SK-N-SH (cell line): ENCODE measurements at regions not wholly inside any gene's neighbourhood (a gene's known extent, or its start where the extent isn't known, plus 50 kb on each side); places are given as distances from the start of the nearest gene placed in this dataset.

Experiments
- CTCF ChIA-PET: fragments of 300-600, 350-600 bp; formaldehyde crosslinking; extraction: SDS; loops from one replicate; lab custom pipeline; 2021; lab: Yijun Ruan, JAX
- POLR2A ChIA-PET: fragments of 350-600 bp; sonication (Branson Sonifier 250); formaldehyde crosslinking; extraction: SDS; loops from one replicate; lab custom pipeline; 2020; ENCODE audit warnings: antibody characterized with exemption, inconsistent platforms; lab: Yijun Ruan, JAX
- DNase-seq: peaks from one replicate; pipeline ENCODE4 v3.0.0; 2012
- H2AFZ ChIP-seq: fragments of 200-600 bp; sonication (generic); 2 replicates; pipeline ENCODE4 v1.8.1; 2016; ENCODE audit warnings: antibody characterized with exemption, mild to moderate bottlenecking, low read depth
- H3F3A ChIP-seq: fragments of 200-600 bp; sonication (generic); replicated peaks from 2 replicates; pipeline ENCODE3; 2016; ENCODE audit warnings: antibody characterized with exemption, mild to moderate bottlenecking; ENCODE audit not compliant: insufficient read depth
- H3K27ac ChIP-seq, 2 experiments: fragments of 200-500 bp in 1 of 2; fragments of 200-600 bp in 1 of 2; sonication (Bioruptor generic) in 1 of 2; sonication (generic), shearing (Covaris generic) in 1 of 2; 2 replicates each; pipeline versions ENCODE4 v1.5.1 to v1.6.1; 2014 to 2016; ENCODE audit warnings: low read depth in 2 of 2, inconsistent platforms in 1 of 2, low read length in 1 of 2, mild to moderate bottlenecking in 1 of 2, mixed read lengths in 1 of 2
- H3K27me3 ChIP-seq: fragments of 200-600 bp; sonication (generic), shearing (Covaris generic); 2 replicates; pipeline ENCODE4 v1.6.1; 2016; ENCODE audit warnings: mixed run types; ENCODE audit not compliant: insufficient read depth
- H3K36me3 ChIP-seq, 2 experiments: fragments of 200-500 bp in 1 of 2; fragments of 200-600 bp in 1 of 2; sonication (Bioruptor generic) in 1 of 2; sonication (generic) in 1 of 2; replicated peaks in 1 of 2; 2 replicates each; pipeline versions ENCODE3 to v1.5.1; 2014 to 2016; ENCODE audit warnings: low read length in 1 of 2, mild to moderate bottlenecking in 1 of 2; ENCODE audit not compliant: insufficient read depth in 2 of 2, control insufficient read depth in 1 of 2
- H3K4me1 ChIP-seq, 2 experiments: fragments of 200-500 bp in 1 of 2; fragments of 200-600 bp in 1 of 2; sonication (Bioruptor generic) in 1 of 2; sonication (generic), shearing (Covaris generic) in 1 of 2; 2 replicates each; pipeline versions ENCODE4 v1.5.1 to v1.6.1; 2014 to 2016; ENCODE audit warnings: low read depth in 1 of 2, low read length in 1 of 2, mixed run types in 1 of 2; ENCODE audit not compliant: insufficient read depth in 2 of 2, control insufficient read depth in 1 of 2
- H3K4me2 ChIP-seq: fragments of 200-600 bp; sonication (generic), shearing (Covaris generic); 2 replicates; pipeline ENCODE4 v1.6.1; 2017; ENCODE audit warnings: mixed run types
- H3K4me3 ChIP-seq, 2 experiments: fragments of 200-500 bp in 1 of 2; fragments of 200-600 bp in 1 of 2; sonication (Bioruptor generic) in 1 of 2; sonication (generic), shearing (Covaris generic) in 1 of 2; 2 replicates each; pipeline versions ENCODE4 v1.5.1 to v1.8.1; 2014 to 2016; ENCODE audit warnings: low read depth in 2 of 2, inconsistent platforms in 1 of 2, low read length in 1 of 2, mild to moderate bottlenecking in 1 of 2, mixed read lengths in 1 of 2, moderate library complexity in 1 of 2
- H3K79me2 ChIP-seq: fragments of 200-600 bp; sonication (generic); 2 replicates; pipeline ENCODE4 v1.8.1; 2017; ENCODE audit warnings: mild to moderate bottlenecking; ENCODE audit not compliant: insufficient read depth
- H3K9ac ChIP-seq: fragments of 200-600 bp; sonication (generic); 2 replicates; pipeline ENCODE4 v1.6.1; 2017; ENCODE audit warnings: mixed run types
- H3K9me2 ChIP-seq: fragments of 200-600 bp; sonication (generic); 2 replicates; pipeline ENCODE4 v1.6.1; 2017; ENCODE audit warnings: mixed run types
- H3K9me3 ChIP-seq: fragments of 200-600 bp; sonication (generic); 2 replicates; pipeline ENCODE4 v1.6.1; 2017; ENCODE audit warnings: mixed run types, mild to moderate bottlenecking, moderate library complexity
- H4K20me1 ChIP-seq: fragments of 200-600 bp; sonication (generic); 2 replicates; pipeline ENCODE4 v1.6.1; 2017; ENCODE audit warnings: mild to moderate bottlenecking, mixed run types; ENCODE audit not compliant: insufficient read depth
- ELF1 ChIP-seq: IDR thresholded peaks from 2 replicates; pipeline ENCODE4 v1.4.0; 2012
- EZH2phosphoT487 ChIP-seq: fragments of 200-600 bp; sonication (generic); IDR thresholded peaks from 2 replicates; pipeline ENCODE4 v1.6.1; 2017; ENCODE audit warnings: low read depth, mixed run types, mild to moderate bottlenecking, antibody characterized with exemption, moderate library complexity, borderline replicate concordance
- FOSL2 ChIP-seq: IDR thresholded peaks from 2 replicates; pipeline ENCODE4 v1.4.0; 2012; ENCODE audit warnings: low read depth, mild to moderate bottlenecking, moderate library complexity, borderline replicate concordance
- FOXM1 ChIP-seq: IDR thresholded peaks from 2 replicates; pipeline ENCODE4 v1.4.0; 2012; ENCODE audit warnings: low read depth, mild to moderate bottlenecking
- GATA2 ChIP-seq: sonication (generic); formaldehyde crosslinking; IDR thresholded peaks from 2 replicates; pipeline ENCODE4 v1.5.0; 2020; ENCODE audit warnings: mild to moderate bottlenecking, missing genetic modification reagents
- JUND ChIP-seq: IDR thresholded peaks from 2 replicates; pipeline ENCODE4 v1.4.0; 2012
- MEF2A ChIP-seq: IDR thresholded peaks from 2 replicates; pipeline ENCODE4 v1.4.0; 2012; ENCODE audit warnings: low read depth, borderline replicate concordance
- MXI1 ChIP-seq: IDR thresholded peaks from 2 replicates; pipeline ENCODE4 v1.6.1; 2012; ENCODE audit warnings: mild to moderate bottlenecking, low read depth, low read length, improper control_type of control experiment
- NRF1 ChIP-seq: IDR thresholded peaks from 2 replicates; pipeline ENCODE4 v1.6.1; 2012; ENCODE audit warnings: low read depth, mild to moderate bottlenecking, low read length
- RAD21 ChIP-seq: IDR thresholded peaks from 2 replicates; pipeline ENCODE4 v1.6.1; 2012; ENCODE audit warnings: mild to moderate bottlenecking, low read length
- RFX5 ChIP-seq: IDR thresholded peaks from 2 replicates; pipeline ENCODE4 v1.6.1; 2012; ENCODE audit warnings: mild to moderate bottlenecking, improper control_type of control experiment, low read length
- RXRA ChIP-seq: IDR thresholded peaks from 2 replicates; pipeline ENCODE4 v1.4.0; 2012; ENCODE audit warnings: low read depth, mild to moderate bottlenecking, borderline replicate concordance
- SIN3A ChIP-seq: IDR thresholded peaks from 2 replicates; pipeline ENCODE4 v1.6.1; 2012; ENCODE audit warnings: low read depth, mild to moderate bottlenecking, low read length, moderate library complexity, borderline replicate concordance
- SMC3 ChIP-seq: IDR thresholded peaks from 2 replicates; pipeline ENCODE4 v1.6.1; 2012; ENCODE audit warnings: low read depth, low read length, improper control_type of control experiment
- TCF12 ChIP-seq: IDR thresholded peaks from 2 replicates; pipeline ENCODE4 v1.4.0; 2012
- TEAD4 ChIP-seq: IDR thresholded peaks from 2 replicates; pipeline ENCODE4 v1.4.0; 2012; ENCODE audit warnings: mild to moderate bottlenecking, borderline replicate concordance; ENCODE audit not compliant: insufficient read depth
- WGBS: methylation state at CpG from one replicate; pipeline ENCODE4 v1.1.6; 2017; ENCODE audit warnings: low lambda C conversion rate; 5-methylcytosine and 5-hydroxymethylcytosine counted together
- TF ChIP-seq, protein P1 (sequence below): fragments of 150-350 bp; IDR thresholded peaks from 2 replicates; pipeline ENCODE4 v1.6.1; 2016; ENCODE audit warnings: mild to moderate bottlenecking, low read depth, low read length
- TF ChIP-seq, protein P2 (sequence below): IDR thresholded peaks from 2 replicates; pipeline ENCODE4 v1.6.1; 2012; ENCODE audit warnings: mild to moderate bottlenecking, low read depth, low read length, moderate library complexity
- TF ChIP-seq, protein P3 (sequence below): IDR thresholded peaks from 2 replicates; pipeline ENCODE4 v1.4.0; 2012; ENCODE audit warnings: low read depth
- TF ChIP-seq, protein P4 (sequence below): IDR thresholded peaks from 2 replicates; pipeline ENCODE4 v1.4.0; 2012; ENCODE audit warnings: low read depth, borderline replicate concordance

DNA sequence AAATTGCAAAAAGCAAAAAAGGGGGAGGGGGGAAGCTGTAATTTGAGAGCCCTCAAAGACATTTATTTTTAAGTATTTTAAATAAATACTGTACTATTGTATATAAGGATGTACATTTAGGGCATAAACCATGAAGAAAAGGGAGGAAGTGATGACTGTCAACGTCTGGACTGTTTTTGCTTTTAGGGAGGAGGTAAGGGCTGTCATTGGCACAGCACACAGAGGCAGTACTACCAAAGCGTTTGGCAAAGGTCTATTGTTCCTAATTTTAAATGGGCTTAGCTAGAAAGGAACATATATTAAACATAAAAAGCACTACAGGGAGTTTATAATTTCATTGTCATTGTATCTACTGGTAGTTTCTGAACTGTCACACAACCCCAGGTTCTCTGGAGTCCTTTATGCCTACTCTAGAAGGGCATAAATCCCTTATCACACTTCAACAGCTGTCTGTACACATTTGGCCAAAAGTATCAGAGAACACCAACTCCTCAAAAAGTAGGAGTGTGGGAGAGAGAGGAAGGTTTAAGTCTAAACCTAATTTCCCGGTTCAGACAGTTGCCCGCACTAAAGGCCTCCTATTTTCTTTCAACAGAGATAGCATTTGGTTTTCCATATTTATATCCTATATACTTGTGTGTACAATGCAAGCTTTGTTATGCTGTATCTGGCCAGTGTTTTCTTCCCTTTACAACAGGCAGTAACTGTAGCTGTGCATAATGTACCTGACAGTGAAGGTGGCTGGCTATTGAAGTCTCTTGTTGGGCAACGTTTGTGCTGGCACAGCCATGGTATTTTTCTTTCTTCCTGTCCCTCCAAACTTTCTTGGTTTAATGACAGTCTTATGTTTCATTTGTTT, 406.2 kb downstream of the KLF5 start:
- no peaks in the 10 kb centered on the region for H3K9me2 ChIP-seq
- peak overlapping the region; percentile 68; the same call in 1 of the 2 replicates for H2AFZ ChIP-seq
- TF ChIP-seq, protein P1, sequence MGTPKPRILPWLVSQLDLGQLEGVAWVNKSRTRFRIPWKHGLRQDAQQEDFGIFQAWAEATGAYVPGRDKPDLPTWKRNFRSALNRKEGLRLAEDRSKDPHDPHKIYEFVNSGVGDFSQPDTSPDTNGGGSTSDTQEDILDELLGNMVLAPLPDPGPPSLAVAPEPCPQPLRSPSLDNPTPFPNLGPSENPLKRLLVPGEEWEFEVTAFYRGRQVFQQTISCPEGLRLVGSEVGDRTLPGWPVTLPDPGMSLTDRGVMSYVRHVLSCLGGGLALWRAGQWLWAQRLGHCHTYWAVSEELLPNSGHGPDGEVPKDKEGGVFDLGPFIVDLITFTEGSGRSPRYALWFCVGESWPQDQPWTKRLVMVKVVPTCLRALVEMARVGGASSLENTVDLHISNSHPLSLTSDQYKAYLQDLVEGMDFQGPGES, result no peak
- TF ChIP-seq RAD21 (no peak), MEF2A (no peak), FOSL2 (no peak), NRF1 (no peak), ELF1 (no peak), RFX5 (no peak), FOXM1 (no peak), TEAD4 (no peak), GATA2 (CRISPR knock-in tag) (no peak), TCF12 (no peak), EZH2phosphoT487 (no peak), SIN3A (no peak), RXRA (no peak), MXI1 (no peak), SMC3 (no peak), JUND (no peak)
- TF ChIP-seq, protein P2, sequence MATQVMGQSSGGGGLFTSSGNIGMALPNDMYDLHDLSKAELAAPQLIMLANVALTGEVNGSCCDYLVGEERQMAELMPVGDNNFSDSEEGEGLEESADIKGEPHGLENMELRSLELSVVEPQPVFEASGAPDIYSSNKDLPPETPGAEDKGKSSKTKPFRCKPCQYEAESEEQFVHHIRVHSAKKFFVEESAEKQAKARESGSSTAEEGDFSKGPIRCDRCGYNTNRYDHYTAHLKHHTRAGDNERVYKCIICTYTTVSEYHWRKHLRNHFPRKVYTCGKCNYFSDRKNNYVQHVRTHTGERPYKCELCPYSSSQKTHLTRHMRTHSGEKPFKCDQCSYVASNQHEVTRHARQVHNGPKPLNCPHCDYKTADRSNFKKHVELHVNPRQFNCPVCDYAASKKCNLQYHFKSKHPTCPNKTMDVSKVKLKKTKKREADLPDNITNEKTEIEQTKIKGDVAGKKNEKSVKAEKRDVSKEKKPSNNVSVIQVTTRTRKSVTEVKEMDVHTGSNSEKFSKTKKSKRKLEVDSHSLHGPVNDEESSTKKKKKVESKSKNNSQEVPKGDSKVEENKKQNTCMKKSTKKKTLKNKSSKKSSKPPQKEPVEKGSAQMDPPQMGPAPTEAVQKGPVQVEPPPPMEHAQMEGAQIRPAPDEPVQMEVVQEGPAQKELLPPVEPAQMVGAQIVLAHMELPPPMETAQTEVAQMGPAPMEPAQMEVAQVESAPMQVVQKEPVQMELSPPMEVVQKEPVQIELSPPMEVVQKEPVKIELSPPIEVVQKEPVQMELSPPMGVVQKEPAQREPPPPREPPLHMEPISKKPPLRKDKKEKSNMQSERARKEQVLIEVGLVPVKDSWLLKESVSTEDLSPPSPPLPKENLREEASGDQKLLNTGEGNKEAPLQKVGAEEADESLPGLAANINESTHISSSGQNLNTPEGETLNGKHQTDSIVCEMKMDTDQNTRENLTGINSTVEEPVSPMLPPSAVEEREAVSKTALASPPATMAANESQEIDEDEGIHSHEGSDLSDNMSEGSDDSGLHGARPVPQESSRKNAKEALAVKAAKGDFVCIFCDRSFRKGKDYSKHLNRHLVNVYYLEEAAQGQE, result no peak
- TF ChIP-seq, protein P3, sequence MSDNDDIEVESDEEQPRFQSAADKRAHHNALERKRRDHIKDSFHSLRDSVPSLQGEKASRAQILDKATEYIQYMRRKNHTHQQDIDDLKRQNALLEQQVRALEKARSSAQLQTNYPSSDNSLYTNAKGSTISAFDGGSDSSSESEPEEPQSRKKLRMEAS, result no peak
- TF ChIP-seq, protein P4, sequence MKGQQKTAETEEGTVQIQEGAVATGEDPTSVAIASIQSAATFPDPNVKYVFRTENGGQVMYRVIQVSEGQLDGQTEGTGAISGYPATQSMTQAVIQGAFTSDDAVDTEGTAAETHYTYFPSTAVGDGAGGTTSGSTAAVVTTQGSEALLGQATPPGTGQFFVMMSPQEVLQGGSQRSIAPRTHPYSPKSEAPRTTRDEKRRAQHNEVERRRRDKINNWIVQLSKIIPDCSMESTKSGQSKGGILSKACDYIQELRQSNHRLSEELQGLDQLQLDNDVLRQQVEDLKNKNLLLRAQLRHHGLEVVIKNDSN, result no peak
- no peaks in the 10 kb centered on the region for H3K79me2 ChIP-seq
- no peaks in the 10 kb centered on the region for H4K20me1 ChIP-seq
- POLR2A ChIA-PET, result interaction anchor here (0.6 kb wide), 1 partner anchor 310 kb away, joined by 3 read pairs; no protein-coding TSS in a partner anchor
- CTCF ChIA-PET, result interaction anchor here (0.7 to 1.4 kb wide), 3 partner anchors 22 to 370 kb away, joined by 3 to 4 read pairs (median 3); no protein-coding TSS in a partner anchor
- no peak overlapping the region for H3K9ac ChIP-seq
- WGBS, result 55% methylated on average over 5 of the region's 5 CpGs
- no peak overlapping the region; a peak in 2 of 4 replicates for H3K27ac ChIP-seq
- no peaks in the 10 kb centered on the region for H3K36me3 ChIP-seq
- no peaks in the 10 kb centered on the region for H3K27me3 ChIP-seq
- DNase-seq, result no peak
- H3F3A ChIP-seq, result peaks cover 9% of the 10 kb centered on the region
- no peak overlapping the region for H3K4me3 ChIP-seq
- no peaks in the 10 kb centered on the region for H3K9me3 ChIP-seq
- peaks cover 0 to 2% of the 10 kb centered on the region in 2 experiments; a peak in 1 of 4 replicates for H3K4me1 ChIP-seq
- no peak overlapping the region for H3K4me2 ChIP-seq
